Activated T-cell treated with anti-CD3 and anti-CD28 coated beads, Interleukin-2, amount 50 U/mL, for 1 hour (primary cell): ENCODE measurements at regions not wholly inside any gene's neighbourhood (a gene's known extent, or its start where the extent isn't known, plus 50 kb on each side); places are given as distances from the start of the nearest gene placed in this dataset.
"Not testable (repeated sequence)": the region's sequence is repeated elsewhere in the genome, so short reads cannot be mapped to it uniquely, and the experiment has no call there.

Source experiments
- DNase-seq: peaks from one replicate; pipeline ENCODE4 v3.0.0-alpha.2; 2020

DNA sequence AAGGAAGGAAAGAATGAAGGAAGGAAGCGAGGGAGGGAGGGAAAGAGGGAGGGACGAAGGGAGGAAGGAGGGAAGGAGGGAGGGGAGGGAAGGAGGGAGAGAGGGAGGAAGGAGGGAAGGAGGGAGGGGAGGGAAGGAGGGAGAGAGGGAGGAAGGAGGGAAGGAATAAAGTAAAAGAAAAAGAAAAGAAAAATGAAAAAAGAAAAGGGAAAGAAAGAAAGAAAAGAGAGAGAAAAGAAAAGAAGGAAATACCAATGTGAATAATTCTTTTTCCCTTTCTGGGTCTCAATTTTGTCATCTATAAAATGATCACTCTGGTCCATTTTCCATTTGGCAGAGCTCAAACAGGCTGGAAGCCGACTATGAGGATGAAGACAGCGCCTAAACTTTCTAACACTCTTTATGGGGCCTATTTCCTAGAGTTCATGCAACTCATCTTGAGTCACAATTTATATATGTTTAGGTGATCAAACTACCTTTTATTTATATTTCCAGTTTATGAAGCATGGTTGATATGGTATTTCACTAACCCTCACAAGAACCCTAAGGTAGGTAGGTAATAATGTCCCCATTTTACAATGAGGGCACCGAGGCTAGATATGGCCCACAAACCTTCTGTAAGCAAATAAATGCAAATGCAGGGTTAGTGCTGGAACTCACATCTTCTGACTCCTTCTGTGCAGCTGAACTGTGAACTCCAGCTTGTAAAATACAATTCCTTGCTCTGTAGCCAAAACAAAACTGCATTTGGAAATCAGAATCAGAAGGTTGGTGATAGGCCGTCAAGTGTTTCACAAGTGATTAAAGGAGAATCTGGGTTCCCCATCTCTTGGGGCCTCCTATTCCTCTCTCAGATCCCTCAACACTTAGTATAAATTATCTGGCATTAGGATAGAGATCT, 434.3 kb downstream of the ETS1 start:
- DNase-seq, result no peak

DNA sequence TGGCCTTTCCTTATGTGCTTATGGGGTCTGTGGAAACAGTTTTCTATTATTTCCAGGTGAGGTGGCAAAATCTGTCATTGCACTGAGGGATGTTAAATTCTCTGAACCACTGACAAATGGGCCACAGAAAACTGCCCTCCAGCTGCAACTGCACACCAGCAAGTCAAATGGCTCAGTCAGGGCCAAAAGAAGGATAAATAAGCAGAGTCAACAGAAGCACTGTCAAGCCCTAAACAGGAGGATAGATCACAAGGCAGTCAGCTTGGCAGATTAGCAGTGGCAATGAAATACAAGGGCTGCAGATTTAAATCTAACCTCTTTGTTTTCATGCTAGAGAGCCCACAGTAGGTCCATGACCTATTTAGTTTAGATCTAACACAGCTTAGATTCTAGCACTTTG, 435.6 kb downstream of the ETS1 start:
- DNase-seq, result no peak

DNA sequence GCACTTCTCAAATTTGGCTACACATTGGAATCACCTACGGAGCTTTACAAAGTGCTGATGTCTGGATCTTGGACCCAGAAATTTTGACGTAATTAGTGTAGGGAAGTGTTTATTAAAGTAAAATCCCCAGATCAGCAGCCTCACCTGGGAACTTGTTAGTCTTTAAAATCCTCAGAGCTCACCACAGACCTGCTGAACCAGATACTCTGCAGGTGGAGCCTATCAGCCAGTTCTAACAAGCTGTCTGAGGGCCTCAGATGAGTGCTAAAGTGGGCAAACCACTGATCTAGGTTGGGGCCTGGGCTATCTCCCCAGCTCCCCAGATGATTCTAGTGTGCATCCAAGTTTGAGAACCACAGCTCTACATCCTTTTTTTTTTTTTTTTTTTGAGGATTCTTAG, 436.0 kb downstream of the ETS1 start:
- DNase-seq, result no peak

DNA sequence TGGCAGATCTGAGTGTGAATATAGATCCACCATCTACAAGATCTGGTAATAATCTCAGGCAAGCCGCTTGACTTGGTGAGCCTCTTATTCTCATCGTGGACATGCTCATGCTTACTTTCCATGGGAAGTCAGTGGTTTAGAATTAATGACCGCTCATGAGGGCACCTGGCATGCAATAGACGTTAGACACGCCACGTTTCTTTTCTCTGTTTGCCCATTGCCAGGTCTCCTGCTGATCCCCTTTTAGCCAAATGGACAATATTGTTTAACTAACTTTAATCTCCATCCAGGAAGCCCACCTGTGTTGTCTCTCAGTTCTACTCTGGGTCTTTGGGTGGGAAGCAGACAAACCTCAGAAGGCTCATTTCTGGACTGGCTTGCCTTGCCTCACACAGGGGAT, 439.1 kb downstream of the ETS1 start:
- no peak for DNase-seq

DNA sequence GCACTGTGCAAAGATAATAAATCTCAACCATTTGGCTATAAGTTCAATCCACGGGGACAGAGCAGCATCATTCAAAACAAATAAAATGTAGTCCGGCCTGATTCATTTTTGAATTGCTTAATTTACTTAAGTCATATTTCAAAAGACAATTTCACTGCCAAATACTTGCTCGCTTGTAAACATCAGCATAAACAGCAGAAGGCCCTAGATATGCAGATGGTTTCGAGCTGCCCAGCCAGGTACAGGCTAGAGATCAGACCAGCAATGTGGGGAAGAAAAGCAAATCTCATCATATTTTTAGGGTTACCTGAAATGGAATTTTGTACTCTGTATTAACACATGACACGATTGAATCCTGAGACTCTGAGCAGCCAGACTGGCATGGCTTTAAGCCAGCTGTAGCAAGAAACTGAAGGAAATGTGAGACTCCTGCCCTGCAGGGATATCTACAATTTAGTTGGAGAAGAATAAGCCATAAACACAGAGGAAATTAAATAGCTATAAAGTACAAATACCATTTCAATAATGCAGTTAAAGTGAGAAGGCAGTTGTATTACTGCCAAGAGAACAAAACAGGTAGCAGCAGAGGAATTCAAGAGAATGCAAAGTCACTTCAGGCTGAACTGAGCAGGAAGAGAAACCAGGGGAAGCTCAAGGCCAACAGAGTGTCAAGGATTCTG, 440.3 kb downstream of the ETS1 start:
- DNase-seq, result no peak

DNA sequence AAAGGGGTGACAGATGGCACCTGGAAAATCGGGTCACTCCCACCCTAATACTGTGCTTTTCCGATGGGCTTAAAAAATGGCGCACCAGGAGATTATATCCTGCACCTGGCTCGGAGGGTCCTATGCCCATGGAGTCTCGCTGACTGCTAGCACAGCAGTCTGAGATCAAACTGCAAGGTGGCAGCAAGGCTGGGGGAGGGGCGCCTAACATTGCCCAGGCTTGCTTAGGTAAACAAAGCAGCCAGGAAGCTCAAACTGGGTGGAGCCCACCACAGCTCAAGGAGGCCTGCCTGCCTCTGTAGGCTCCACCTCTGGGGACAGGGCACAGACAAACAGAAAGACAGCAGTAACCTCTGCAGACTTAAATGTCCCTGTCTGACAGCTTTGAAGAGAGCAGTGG, 447.1 kb downstream of the ETS1 start:
- DNase-seq, result not testable (repeated sequence)

DNA sequence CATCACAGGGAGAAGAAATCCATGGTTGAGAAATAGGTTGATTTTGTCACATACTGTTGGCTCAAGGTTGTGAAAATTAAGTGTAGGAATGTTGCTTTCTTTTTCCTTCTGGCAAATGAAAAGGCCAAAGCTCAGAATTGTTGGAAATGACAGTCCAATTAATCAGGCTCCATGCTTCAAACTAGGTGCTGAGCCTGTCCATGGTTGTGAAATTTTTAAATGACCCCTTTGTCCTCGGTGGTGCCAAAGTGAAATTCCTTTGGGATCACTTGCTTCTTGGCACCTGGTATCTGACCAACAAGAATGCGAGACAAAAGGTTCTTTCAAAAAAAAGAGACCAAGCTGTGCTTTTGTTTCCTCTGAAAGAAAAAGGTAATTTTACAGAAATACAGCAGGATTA, 451.9 kb downstream of the ETS1 start:
- no peak for DNase-seq

DNA sequence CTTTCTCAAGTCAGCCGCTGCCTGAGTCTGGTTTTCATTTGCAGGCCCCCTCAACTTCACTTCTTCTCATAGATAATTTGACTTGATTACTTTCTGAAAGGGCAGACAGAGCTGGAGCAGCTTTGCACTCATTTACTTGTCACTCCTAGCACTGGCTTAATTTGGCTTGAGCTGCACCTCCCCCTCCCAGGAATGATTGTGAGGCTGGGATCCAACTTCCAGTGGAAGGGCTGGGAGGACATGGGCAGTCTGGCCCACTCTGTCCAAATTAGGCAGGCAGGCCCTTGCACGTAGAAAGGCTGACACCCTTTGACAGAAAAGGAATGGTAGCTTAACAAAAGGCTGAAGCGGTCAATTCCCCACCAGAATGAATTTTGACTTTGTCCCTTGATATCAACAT, 453.9 kb downstream of the ETS1 start:
- no peak for DNase-seq

DNA sequence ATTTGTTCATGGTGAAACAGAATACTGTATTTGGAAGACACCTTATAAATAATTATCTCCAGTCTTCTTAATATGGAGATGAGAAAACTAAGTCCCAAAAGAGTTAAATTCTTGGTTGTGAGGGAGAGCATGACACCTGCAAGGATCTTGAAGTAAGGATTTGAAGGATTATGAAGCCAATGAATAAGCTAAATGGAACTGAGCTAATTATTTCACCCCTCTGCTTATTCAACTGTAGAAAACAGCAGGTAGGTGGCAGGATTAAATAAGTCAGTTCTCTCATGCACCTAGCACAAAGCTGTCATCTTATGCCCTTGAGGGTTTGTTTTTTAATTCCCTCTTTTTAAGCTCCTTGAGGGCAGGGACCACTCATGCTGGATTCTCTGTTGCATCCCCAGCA, 457.3 kb downstream of the ETS1 start:
- DNase-seq, result no peak

DNA sequence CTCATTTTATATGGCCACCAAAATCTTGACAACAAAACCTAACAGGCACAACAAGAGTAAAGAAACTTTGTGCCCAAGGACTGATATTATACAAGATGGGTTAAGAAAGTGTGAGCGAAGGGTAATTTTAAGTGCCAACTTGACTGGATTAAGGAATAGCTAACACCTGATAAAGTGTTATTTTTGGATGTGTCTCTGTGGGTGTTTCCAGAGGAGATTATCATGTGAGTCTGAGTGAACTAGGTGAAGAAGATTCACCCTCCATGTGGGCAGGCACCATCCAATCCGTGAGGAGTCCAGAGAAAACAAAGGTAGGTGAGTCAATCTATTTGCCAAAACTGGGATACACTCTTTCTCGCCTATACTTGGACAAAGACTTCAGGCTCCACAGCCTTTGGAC, 461.6 kb downstream of the ETS1 start:
- DNase-seq, result no peak

DNA sequence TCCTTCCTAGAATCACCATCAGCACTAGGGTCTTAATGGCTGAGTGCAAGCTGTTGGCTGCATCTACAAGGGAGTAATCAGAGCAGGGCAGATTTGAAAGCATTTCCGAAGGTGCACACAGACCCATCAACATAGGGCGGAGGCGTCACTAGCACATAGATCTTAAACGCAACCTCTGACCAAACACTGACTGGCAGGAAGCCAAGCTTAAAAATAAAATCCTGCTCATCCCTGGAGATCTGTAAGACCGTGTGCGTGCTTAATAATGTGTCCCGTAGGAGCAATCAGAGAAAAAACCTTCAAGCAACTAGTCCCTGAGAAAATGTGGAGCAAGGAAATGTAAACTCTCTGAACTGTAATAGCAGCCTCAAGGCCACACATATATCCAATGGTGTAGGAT, 470.5 kb downstream of the ETS1 start:
- DNase-seq, result no peak

DNA sequence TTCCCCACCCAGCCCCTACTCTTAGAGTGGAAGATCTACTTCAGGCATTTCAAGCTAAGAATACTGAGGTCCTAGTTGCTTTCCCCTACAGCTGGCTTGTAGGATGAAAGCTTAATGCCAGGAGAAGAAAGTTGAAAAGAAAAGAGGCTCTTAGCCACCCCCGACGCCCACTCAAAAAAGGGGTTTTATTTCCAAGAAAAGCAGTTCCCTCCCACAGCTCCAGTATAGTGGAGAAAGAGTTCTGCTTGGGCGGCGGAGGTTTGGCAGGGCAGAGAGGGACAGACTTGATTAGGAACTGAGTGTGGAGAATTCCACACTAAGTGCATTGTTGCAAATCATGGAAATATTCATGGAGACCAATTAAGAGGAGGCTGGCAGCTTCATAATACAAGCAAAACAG, 470.9 kb downstream of the ETS1 start:
- no peak for DNase-seq

DNA sequence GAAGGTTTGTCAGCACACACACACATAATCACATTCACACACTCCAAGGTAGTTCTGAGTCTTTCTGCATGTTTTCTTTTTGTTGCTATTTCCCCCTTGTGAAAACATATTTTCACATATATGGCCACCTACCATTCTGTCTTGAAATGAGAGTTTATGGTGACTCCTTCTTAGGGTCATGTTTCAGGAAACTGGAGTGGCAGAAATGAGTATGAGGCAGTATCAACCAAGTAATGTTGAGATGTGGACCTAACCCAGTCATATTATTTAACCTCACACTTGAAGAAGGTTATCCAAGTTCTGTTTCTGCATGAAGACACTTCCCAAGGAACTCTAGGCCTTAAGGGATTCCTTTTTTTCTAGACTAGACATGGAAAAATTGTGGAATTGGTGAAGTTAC, 481.4 kb downstream of the ETS1 start:
- DNase-seq, result no peak

DNA sequence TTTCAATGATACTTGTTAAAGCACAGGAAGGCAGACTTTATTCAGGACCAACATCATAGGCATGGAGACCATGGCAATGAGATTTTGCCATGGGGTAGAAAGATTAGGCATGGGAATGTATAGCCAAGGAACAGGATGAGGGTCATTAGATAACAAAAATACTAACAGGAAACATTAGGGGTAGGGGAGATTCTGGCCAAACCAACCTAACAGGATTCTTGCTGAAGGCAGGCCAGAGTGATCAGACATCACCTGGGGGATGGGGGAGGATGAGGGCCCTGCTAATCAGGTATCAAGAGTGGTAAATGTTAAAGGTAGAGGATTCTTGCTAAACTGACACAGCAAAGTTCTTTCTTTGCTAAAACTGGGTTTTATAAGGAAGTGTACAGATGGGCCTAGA, 481.8 kb downstream of the ETS1 start:
- no peak for DNase-seq

DNA sequence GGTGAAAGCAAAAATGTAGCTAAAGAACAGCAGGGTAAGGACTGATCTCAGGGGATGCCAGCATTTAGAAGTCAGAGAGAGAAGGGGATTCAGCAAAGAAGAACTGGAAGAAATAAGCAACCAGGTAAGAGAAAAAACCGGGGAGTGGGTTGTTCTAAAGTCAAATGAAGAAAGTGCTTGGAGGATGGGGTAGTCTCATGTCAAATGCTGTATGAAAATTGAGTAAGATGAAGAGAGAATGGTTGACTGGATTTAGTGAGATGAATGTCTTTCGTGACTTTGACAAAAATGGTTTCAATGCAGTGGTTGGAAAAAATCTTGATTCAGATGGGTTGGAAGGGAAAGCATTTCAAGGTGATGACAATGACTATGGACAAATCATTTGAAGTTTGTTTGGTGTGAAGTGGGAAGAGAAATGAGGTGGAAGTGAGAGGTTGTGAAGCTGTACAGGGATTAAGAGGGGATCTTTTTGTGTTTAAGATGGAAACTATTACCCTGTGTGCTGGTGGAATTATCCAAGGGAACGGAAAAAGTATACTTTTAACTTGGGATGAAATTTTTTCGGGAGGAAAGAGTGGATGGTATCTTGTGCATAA, 484.0 kb downstream of the ETS1 start:
- no peak for DNase-seq

DNA sequence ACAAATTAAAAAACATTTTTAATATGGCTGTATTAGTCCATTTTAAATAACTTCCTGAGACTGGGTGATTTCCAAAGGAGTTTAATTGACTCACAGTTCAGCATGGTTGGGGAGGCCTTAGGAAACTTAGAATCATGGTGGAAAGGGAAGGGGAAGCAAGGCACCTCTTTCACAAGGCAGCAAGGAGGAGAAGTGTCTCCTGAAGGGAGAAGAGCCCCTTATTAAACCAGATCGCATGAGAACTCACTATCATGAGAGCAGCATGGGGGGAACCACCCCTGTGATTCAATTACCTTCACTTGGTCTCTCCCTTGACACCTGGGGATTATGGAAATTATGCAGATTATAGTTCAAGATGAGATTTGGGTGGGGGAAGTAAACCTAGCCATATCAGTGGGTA, 488.6 kb downstream of the ETS1 start:
- DNase-seq, result no peak

DNA sequence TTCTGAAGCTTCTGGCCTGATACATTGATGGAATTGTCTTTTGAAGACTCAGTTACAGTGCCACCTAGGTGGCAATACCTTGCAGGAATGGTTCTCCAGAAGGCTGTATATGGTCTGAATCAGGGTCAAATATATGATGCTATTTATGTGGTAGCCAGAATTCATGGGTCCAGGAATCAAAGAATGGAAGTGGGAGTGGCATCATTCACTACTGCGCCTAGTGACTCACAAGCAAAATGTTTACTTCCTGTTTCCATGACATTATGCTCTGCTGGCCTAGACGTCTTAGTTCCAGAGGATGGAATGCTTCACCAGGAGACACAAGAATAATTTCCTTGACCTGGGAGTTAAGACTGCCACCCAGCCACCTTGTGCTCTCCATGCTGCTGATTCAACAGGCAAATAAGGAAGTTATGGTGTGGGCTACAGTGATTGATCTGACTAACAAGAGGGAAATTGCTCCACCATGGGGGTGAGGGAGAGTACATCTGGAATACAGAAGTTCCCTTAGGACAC, 491.8 kb downstream of the ETS1 start:
- no peak for DNase-seq

DNA sequence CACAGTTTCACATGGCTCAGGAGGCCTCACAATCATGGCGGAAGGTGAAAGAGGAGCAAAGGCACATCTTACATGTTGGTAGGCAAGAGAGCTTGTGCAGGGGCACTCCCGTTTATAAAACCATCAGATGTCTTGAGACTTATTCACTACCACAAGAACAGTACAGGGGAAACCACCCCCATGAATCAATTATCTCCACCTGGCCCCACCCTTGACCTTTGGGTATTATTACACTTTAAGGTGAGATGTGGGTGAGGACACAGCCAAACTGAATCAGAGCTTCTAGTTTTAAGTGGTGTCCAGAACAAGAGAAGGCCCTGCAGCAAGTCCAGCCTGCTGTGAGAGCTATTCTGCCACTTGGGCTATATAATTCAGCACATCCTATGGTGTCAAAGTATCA, 493.7 kb downstream of the ETS1 start:
- DNase-seq, result no peak

DNA sequence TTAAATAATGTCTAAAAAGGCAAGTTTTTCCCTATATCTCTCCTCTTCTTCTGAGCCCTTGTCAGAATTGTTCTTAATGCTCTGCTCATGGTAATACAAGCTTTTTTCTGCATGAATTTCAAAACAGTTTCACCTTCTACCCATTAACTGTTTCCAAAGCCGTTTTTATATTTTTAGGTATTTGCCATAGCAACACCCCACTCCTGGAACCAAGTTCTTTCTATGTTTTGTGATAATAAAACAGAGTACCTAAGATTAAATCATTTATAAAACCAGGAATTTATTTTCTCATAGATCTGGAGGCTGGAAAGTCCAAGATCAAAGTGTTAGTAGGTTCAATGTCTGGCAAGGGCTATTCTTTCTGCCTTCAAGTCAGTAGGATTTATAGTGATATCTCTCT, 497.4 kb downstream of the ETS1 start:
- no peak for DNase-seq

DNA sequence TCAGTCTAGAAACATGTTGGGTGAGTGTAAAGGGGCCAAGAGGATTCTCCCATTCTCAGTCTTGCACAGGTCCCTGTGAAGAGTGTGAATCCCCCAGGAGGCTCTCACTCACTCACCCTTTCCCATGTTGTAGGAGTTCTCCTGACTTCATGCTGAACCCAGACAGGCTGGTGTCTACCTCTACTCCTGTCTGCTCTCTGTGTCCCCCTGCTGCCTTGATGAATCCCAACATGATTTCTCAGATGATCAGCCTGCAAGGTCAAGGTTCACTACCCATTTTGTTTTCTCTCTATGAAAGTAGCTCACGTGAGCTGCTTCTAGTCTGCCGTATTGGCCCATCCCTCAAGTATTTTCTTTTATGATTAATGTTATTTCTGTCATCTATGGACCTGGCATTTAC, 500.6 kb downstream of the ETS1 start:
- DNase-seq, result no peak

DNA sequence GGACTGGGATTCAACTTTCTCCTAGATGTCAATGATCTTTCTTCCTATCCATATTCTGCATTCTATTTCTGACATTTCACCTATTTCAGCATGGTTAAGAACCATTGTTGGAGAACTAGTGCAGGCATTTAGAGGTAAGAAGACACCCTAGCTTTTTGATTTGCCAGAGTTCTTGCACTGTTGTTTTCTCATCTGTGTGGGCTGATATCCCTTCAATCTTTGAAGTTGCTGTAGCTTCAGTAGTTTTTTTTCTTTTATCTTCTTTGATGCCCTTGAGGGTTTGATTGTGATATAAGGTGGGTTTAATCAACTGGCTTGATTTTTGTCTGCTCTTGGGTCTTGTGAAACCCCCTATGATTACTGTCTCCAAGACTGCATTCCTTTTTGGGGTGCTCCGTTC, 502.1 kb downstream of the ETS1 start:
- no peak for DNase-seq

DNA sequence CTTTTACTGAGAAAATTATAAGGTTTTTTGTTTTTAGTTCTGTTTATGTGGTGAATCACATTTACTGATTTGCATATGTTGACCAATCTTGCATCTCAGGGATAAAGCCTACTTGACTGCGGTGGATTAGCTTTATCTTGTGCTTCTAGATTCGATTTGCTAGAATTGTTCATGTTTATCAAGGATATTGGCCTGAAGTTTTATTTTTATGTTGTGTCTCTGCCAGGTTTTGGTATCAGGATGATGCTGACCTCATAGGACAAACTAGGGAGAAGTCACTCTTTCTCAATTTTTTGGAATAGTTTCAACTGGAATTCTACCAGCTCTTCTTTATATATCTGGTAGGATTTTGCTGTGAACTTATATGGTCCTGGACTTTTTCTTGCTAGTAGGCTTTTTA, 504.8 kb downstream of the ETS1 start:
- no peak for DNase-seq

DNA sequence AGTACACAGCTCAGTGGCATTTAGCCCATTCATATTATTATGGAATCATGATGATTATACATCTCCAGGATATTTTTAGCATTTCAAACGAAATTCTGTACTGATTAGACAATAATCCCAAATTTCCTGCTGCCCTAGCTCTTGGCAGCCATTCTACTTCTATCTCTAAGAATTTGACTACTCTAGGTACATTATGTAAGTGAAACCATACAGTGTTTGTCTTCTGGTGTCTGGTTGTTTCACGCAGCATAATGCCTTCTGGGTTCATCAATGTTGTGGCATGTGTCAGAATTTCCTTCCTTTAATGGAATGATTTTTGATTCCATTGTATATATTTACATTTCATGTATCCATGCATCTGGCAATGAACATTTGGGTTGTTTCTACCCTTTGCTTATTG, 517.7 kb downstream of the ETS1 start:
- DNase-seq, result no peak

DNA sequence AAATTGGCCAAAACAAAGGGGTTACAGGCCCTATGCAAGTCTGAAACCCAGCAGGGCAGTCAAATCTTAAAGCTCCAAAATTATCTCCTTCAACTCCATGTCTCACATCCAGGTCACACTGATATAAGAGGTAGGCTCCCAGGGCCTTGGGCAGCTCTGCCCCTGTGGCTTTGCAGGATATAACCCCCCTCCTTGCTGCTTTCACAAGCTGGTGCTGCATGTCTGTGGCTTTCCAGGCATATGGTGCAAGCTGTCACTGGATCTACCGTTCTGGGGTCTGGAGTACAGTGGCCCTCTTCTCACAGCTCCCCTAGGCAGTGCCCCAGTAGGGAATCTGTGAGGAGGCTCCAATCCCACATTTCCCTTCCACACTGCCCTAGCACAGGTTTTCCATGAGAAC, 519.6 kb downstream of the ETS1 start:
- no peak for DNase-seq
